ENCODE measurements at regions not wholly inside any gene's neighbourhood (a gene's known extent, or its start where the extent isn't known, plus 50 kb on each side); places are given as distances from the start of the nearest gene placed in this dataset.

- in situ Hi-C loops (cut with MboI; ENCODE audit: low sequenced_read_pairs, unreplicated experiment), result no loop called here
- DNase-seq (ENCODE audit: low spot score), result no peak
- TF ChIP-seq, protein P1, sequence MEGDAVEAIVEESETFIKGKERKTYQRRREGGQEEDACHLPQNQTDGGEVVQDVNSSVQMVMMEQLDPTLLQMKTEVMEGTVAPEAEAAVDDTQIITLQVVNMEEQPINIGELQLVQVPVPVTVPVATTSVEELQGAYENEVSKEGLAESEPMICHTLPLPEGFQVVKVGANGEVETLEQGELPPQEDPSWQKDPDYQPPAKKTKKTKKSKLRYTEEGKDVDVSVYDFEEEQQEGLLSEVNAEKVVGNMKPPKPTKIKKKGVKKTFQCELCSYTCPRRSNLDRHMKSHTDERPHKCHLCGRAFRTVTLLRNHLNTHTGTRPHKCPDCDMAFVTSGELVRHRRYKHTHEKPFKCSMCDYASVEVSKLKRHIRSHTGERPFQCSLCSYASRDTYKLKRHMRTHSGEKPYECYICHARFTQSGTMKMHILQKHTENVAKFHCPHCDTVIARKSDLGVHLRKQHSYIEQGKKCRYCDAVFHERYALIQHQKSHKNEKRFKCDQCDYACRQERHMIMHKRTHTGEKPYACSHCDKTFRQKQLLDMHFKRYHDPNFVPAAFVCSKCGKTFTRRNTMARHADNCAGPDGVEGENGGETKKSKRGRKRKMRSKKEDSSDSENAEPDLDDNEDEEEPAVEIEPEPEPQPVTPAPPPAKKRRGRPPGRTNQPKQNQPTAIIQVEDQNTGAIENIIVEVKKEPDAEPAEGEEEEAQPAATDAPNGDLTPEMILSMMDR (IDR thresholded peaks at IDR 0.05; ENCODE audit: borderline replicate concordance, control extremely low read depth, extremely low read depth, insufficient read depth, missing control alignments), result no peak
Observed at GRCh38 chr4:14458463-14458862, 543.8 kb upstream of the CPEB2 start.

DNA sequence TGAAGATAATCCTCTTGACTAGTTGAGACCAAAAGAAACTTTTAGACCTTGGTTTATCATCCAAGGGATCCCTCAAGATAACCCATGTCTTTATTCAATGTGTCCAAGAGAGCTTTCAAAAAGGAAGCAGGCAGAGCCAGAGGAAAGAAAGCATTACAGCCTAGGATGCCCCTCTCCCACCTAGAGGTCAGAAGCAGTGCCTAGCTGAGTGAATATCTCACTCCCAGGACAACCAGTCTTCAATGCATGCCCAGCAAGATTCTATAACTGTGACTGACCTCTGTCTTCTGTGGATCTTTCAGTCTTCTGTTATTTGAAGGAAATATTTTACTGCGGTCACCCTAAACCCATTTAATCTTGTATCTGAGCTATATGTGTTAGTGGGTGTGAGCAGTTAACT, 537.2 kb upstream of the CPEB2 start:
- TF ChIP-seq, protein P1 (IDR thresholded peaks at IDR 0.05; ENCODE audit: borderline replicate concordance, control extremely low read depth, extremely low read depth, insufficient read depth, missing control alignments), result no peak
- in situ Hi-C loops (cut with MboI; ENCODE audit: low sequenced_read_pairs, unreplicated experiment), result no loop called here
- no peak for DNase-seq (ENCODE audit: low spot score)

DNA sequence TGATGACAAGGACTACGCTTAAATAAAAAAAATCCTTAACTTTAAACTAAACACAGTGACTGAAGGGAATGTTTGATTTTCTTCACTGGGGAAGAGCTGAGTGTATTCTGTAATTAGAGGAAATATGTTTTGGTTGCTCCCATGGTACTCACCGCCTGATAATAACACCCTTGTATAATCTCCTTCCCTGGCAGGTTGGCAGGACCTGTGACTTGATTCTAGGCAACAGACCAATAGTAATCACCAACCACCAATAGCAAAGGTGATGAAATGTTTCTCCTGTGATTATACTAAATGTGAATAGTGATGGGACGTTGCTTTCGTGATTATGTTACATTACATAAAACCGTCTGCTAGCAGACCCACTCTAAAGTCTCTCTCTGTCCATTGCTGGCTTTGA, 536.8 kb upstream of the CPEB2 start:
- DNase-seq (ENCODE audit: low spot score), result no peak
- TF ChIP-seq, protein P1 (IDR thresholded peaks at IDR 0.05; ENCODE audit: borderline replicate concordance, control extremely low read depth, extremely low read depth, insufficient read depth, missing control alignments), result no peak
- in situ Hi-C loops (cut with MboI; ENCODE audit: low sequenced_read_pairs, unreplicated experiment), result no loop called here

GRCh38 chr4:14478504-14478903, 523.8 kb upstream of the CPEB2 start:
- in situ Hi-C loops (cut with MboI; ENCODE audit: low sequenced_read_pairs, unreplicated experiment), result no loop called here
- TF ChIP-seq, protein P1 (IDR thresholded peaks at IDR 0.05; ENCODE audit: borderline replicate concordance, control extremely low read depth, extremely low read depth, insufficient read depth, missing control alignments), result no peak
- DNase-seq (ENCODE audit: low spot score), result no peak

DNA sequence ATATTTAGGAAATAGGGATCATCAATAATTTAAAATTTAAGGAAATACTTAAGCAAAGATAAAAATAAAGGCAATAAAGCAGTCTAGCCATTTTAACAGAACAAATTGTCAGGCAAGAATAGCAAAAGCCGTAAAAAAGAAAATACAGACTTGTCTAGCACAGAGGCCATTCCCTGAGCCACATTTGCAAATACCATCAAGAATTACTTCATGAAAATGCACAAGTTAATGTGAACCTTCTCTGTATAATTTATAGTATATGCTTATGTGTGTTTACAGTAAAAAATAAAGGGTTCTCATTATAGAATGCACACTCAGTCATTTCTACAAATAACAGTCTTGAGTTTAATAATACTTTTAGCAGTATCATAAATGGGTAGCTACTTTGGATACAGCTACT, 505.9 kb upstream of the CPEB2 start:
- TF ChIP-seq, protein P1 (IDR thresholded peaks at IDR 0.05; ENCODE audit: borderline replicate concordance, control extremely low read depth, extremely low read depth, insufficient read depth, missing control alignments), result no peak
- in situ Hi-C loops (cut with MboI; ENCODE audit: low sequenced_read_pairs, unreplicated experiment), result no loop called here
- no peak for DNase-seq (ENCODE audit: low spot score)

- TF ChIP-seq, protein P1 (IDR thresholded peaks at IDR 0.05; ENCODE audit: borderline replicate concordance, control extremely low read depth, extremely low read depth, insufficient read depth, missing control alignments), result no peak
- DNase-seq (ENCODE audit: low spot score), result no peak
- in situ Hi-C loops (cut with MboI; ENCODE audit: low sequenced_read_pairs, unreplicated experiment), result no loop called here
Observed at GRCh38 chr4:14496969-14497368, 505.3 kb upstream of the CPEB2 start.

DNA sequence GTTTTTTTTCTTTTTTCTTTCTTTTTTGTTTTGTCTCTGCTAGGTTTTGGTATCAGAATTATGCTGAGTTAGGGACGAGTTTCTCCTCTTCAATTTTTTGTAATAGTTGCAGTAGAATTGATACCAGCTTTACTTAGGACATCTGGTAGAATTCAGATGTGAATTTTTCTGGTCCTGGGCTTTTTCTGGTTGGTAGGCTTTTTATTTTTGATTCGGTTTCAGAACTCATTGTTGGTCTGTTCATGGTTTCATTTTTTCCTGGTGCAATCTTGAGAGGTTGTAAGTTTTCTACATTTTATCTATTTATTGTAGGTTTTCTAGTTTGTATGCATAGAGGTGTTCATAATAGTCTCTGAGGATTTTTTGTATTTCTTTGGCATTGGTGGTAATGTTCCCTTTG, 498.1 kb upstream of the CPEB2 start:
- in situ Hi-C loops (cut with MboI; ENCODE audit: low sequenced_read_pairs, unreplicated experiment), result no loop called here
- TF ChIP-seq, protein P1 (IDR thresholded peaks at IDR 0.05; ENCODE audit: borderline replicate concordance, control extremely low read depth, extremely low read depth, insufficient read depth, missing control alignments), result no peak
- no peak for DNase-seq (ENCODE audit: low spot score)
